Right ventricle myocardium superior (tissue), 1 donor: ENCODE measurements at regions not wholly inside any gene's neighbourhood (a gene's known extent, or its start where the extent isn't known, plus 50 kb on each side); places are given as distances from the start of the nearest gene placed in this dataset.
"Not testable (repeated sequence)": the region's sequence is repeated elsewhere in the genome, so short reads cannot be mapped to it uniquely, and the experiment has no call there.

ENCODE experiments used
- ATAC-seq: fragments of 200-7000 bp; cut with Tn5 transposase; one replicate; pipeline ENCODE4 v1.9.1; 2020; ENCODE audit warnings: mild to moderate bottlenecking; ENCODE audit not compliant: poor library complexity
- DNase-seq: peaks from one replicate; pipeline ENCODE4 v3.0.0-alpha.2; 2020
- intact Hi-C: fragments of 100-400 bp; cut with DNase I; formaldehyde crosslinking; loops from one replicate; pipeline ENCODE4 v1.11.2; 2022
- donor health status: DM: no; HTN: yes; CAD: no; lungs with severe emphysema.

GRCh38 chr7:138169441-138169851 lies 93.2 kb downstream of the AKR1D1 start:
- DNase-seq (no peak), ATAC-seq (no peak)
- intact Hi-C loops, result no loop called here

GRCh38 chr7:138170298-138170697 lies 94.0 kb downstream of the AKR1D1 start:
- DNase-seq, result no peak
- no peak for ATAC-seq
- intact Hi-C loops, result no loop called here

- intact Hi-C loops, result no loop called here
These were observed 94.9 kb downstream of the AKR1D1 start for GRCh38 chr7:138170959-138171703.

GRCh38 chr7:138173548-138173947 lies 97.3 kb downstream of the AKR1D1 start:
- intact Hi-C loops, result no loop called here
- no peak for ATAC-seq
- DNase-seq, result no peak

More at GRCh38 chr7:138170959-138171703, 94.9 kb downstream of the AKR1D1 start:
- DNase-seq (no peak), ATAC-seq (no peak)

- DNase-seq (no peak), ATAC-seq (no peak)
- intact Hi-C loops, result no loop called here
These were observed 99.8 kb downstream of the AKR1D1 start for GRCh38 chr7:138176060-138176459.

GRCh38 chr7:138184191-138184590 lies 107.9 kb downstream of the AKR1D1 start:
- DNase-seq, result no peak
- intact Hi-C loops, result no loop called here
- no peak for ATAC-seq

GRCh38 chr7:138185132-138185908 lies 109.1 kb downstream of the AKR1D1 start:
- ATAC-seq, result no peak
- intact Hi-C loops, result no loop called here
- no peak for DNase-seq

- intact Hi-C loops, result no loop called here
- DNase-seq, result no peak
- ATAC-seq, result no peak
These were observed 110.7 kb downstream of the AKR1D1 start for GRCh38 chr7:138186951-138187351.

GRCh38 chr7:138188290-138188858 lies 112.1 kb downstream of the AKR1D1 start:
- intact Hi-C loops, result no loop called here
- ATAC-seq (no peak), DNase-seq (no peak)

GRCh38 chr7:138194567-138194966 lies 118.3 kb downstream of the AKR1D1 start:
- ATAC-seq (no peak), DNase-seq (no peak)
- intact Hi-C loops, result no loop called here

- intact Hi-C loops, result no loop called here
- DNase-seq (no peak), ATAC-seq (no peak)
These were observed 118.9 kb downstream of the AKR1D1 start for GRCh38 chr7:138195151-138195571.

- intact Hi-C loops, ATAC-seq, DNase-seq: not testable (repeated sequence)
These were observed 120.3 kb downstream of the AKR1D1 start for GRCh38 chr7:138196503-138196946.

GRCh38 chr7:138196971-138197896 lies 121.0 kb downstream of the AKR1D1 start:
- ATAC-seq (no peak), DNase-seq (no peak)
- intact Hi-C loops, result no loop called here

GRCh38 chr7:138204285-138204981 lies 128.2 kb downstream of the AKR1D1 start:
- intact Hi-C loops, result no loop called here

GRCh38 chr7:138204982-138205298 lies 128.7 kb downstream of the AKR1D1 start:
- ATAC-seq, result no peak
- no peak for DNase-seq
- intact Hi-C loops, result no loop called here

More at GRCh38 chr7:138204285-138204981, 128.2 kb downstream of the AKR1D1 start:
- no peak for ATAC-seq
- DNase-seq, result no peak

GRCh38 chr7:138205614-138206150 lies 129.4 kb downstream of the AKR1D1 start:
- DNase-seq (no peak), ATAC-seq (no peak)
- intact Hi-C loops, result no loop called here

GRCh38 chr7:138207555-138207971 lies 131.3 kb downstream of the AKR1D1 start:
- intact Hi-C loops, result no loop called here
- ATAC-seq (no peak), DNase-seq (no peak)

GRCh38 chr7:138208142-138208570 lies 131.9 kb downstream of the AKR1D1 start:
- intact Hi-C loops, result no loop called here
- DNase-seq, result no peak
- no peak for ATAC-seq
